ENCODE measurements at regions not wholly inside any gene's neighbourhood (a gene's known extent, or its start where the extent isn't known, plus 50 kb on each side); places are given as distances from the start of the nearest gene placed in this dataset.

DNA sequence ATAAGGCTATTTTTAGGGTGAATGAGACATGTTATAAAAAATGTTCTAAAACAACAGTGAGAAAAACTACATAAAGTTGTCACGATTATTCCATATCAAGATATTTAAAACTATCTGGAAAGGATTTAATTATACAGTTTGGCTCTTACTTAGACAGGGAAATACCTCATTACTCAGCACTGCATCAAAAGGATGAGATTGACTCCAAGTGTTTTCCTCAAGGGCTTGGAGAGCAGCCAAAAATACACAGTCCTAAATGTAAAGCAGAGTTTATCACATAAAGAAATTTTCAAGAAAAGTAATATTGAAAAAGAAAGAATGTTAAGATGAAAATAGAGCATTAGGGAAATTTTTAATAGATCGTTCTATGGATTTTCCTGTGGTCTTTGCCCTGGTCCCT, 285.5 kb upstream of the NETO1 start:
- no peak overlapping the region for H3K9ac ChIP-seq (ENCODE audit: insufficient read depth, low read length, poor library complexity, severe bottlenecking)
- H3K4me2 ChIP-seq (replicated peaks; ENCODE audit: extremely low read depth, low read length, poor library complexity, severe bottlenecking): no peak overlapping the region
- TF ChIP-seq, protein P1, sequence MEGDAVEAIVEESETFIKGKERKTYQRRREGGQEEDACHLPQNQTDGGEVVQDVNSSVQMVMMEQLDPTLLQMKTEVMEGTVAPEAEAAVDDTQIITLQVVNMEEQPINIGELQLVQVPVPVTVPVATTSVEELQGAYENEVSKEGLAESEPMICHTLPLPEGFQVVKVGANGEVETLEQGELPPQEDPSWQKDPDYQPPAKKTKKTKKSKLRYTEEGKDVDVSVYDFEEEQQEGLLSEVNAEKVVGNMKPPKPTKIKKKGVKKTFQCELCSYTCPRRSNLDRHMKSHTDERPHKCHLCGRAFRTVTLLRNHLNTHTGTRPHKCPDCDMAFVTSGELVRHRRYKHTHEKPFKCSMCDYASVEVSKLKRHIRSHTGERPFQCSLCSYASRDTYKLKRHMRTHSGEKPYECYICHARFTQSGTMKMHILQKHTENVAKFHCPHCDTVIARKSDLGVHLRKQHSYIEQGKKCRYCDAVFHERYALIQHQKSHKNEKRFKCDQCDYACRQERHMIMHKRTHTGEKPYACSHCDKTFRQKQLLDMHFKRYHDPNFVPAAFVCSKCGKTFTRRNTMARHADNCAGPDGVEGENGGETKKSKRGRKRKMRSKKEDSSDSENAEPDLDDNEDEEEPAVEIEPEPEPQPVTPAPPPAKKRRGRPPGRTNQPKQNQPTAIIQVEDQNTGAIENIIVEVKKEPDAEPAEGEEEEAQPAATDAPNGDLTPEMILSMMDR (IDR thresholded peaks at IDR 0.05): no peak
- peaks cover 0 to 3% (median 0%) of the 10 kb centered on the region in 7 donors for H3K9me3 Mint-ChIP-seq
- no peaks in the 10 kb centered on the region for H4K20me1 ChIP-seq (ENCODE audit: insufficient read depth, low read length)
- H3K4me3 ChIP-seq (replicated peaks in 1 of 3; ENCODE audit: low read depth in 2 of 3, low read length in 3 of 3): no peak overlapping the region
- H3K27ac Mint-ChIP-seq: no peak overlapping the region
- WGBS (ENCODE audit: insufficient coverage): 100% methylated on average over 1 of the region's 2 CpGs
- no peaks in the 10 kb centered on the region for H3K36me3 ChIP-seq (replicated peaks in 1 of 2; ENCODE audit: control insufficient read depth in 1 of 2, insufficient read depth in 2 of 2, low read length in 2 of 2)
- no peak for DNase-seq
- H3K27me3 Mint-ChIP-seq (ENCODE audit: low read depth in 3 of 3): peaks cover 0 to 1% (median 0%) of the 10 kb centered on the region in 3 donors
- H3K4me3 Mint-ChIP-seq: no peak overlapping the region
- H3K4me1 Mint-ChIP-seq: no peaks in the 10 kb centered on the region
- intact Hi-C loops (cut with micrococcal nuclease): no loop called here
- peaks cover 5 to 8% of the 10 kb centered on the region in 2 donors for H3K9me3 ChIP-seq (replicated peaks in 1 of 2; ENCODE audit: control insufficient read depth in 1 of 2, insufficient read depth in 1 of 2, low read length in 2 of 2)
- no peaks in the 10 kb centered on the region for H3K4me1 ChIP-seq (ENCODE audit: control insufficient read depth in 1 of 2, insufficient read depth in 2 of 2, low read length in 2 of 2)
- H3K27me3 ChIP-seq (ENCODE audit: control insufficient read depth in 2 of 2, insufficient read depth in 2 of 2, low read length in 2 of 2): no peaks in the 10 kb centered on the region
- no peaks in the 10 kb centered on the region for H3K79me2 ChIP-seq (ENCODE audit: insufficient read depth, low read length)
- H3K27ac ChIP-seq (ENCODE audit: low read depth in 1 of 2, low read length in 2 of 2): no peak overlapping the region
- no peak overlapping the region for H2AFZ ChIP-seq (ENCODE audit: insufficient read depth, low read depth, low read length, poor library complexity, severe bottlenecking)
- no peaks in the 10 kb centered on the region for H3K36me3 Mint-ChIP-seq

DNA sequence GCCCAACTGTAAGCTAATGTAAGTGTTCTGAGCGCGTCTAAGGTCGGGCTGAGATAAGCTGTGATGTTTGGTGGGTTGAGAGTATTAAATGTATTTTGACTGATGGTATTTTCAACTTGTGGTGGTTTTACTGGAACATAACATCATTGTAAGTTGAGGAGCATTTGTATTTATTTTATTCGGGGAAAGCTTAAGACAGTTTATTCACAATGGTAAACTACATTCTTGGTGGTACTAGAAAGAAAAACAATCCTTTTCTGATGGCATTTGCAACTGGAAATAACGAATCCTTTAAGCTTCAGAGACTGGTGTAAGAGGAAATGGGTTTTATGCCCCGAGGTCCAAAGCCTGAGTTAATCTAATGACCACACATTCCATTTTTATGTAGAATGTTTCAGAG, 283.3 kb upstream of the NETO1 start:
- Histone ChIP-seq H3K9ac (ENCODE audit: insufficient read depth, low read length, poor library complexity, severe bottlenecking) (no peak overlapping the region), H3K27ac (ENCODE audit: low read depth in 1 of 2, low read length in 2 of 2) (no peak overlapping the region), H4K20me1 (ENCODE audit: insufficient read depth, low read length) (no peaks in the 10 kb centered on the region), H3K4me3 (replicated peaks in 1 of 3; ENCODE audit: low read depth in 2 of 3, low read length in 3 of 3) (no peak overlapping the region), H3K27me3 (ENCODE audit: control insufficient read depth in 2 of 2, insufficient read depth in 2 of 2, low read length in 2 of 2) (no peaks in the 10 kb centered on the region), H2AFZ (ENCODE audit: insufficient read depth, low read depth, low read length, poor library complexity, severe bottlenecking) (no peak overlapping the region), H3K4me1 (ENCODE audit: control insufficient read depth in 1 of 2, insufficient read depth in 2 of 2, low read length in 2 of 2) (no peaks in the 10 kb centered on the region), H3K36me3 (replicated peaks in 1 of 2; ENCODE audit: control insufficient read depth in 1 of 2, insufficient read depth in 2 of 2, low read length in 2 of 2) (no peaks in the 10 kb centered on the region), H3K9me3 (replicated peaks in 1 of 2; ENCODE audit: control insufficient read depth in 1 of 2, insufficient read depth in 1 of 2, low read length in 2 of 2) (peaks cover 5 to 8% of the 10 kb centered on the region in 2 donors), H3K79me2 (ENCODE audit: insufficient read depth, low read length) (no peaks in the 10 kb centered on the region), H3K4me2 (replicated peaks; ENCODE audit: extremely low read depth, low read length, poor library complexity, severe bottlenecking) (no peak overlapping the region)
- WGBS (ENCODE audit: insufficient coverage): 90% methylated on average over 3 of the region's 6 CpGs
- no peaks in the 10 kb centered on the region for H3K4me1 Mint-ChIP-seq
- H3K27me3 Mint-ChIP-seq (ENCODE audit: low read depth in 3 of 3): peaks cover 0 to 1% (median 0%) of the 10 kb centered on the region in 3 donors
- intact Hi-C loops (cut with micrococcal nuclease): no loop called here
- DNase-seq: no peak
- no peak overlapping the region for H3K27ac Mint-ChIP-seq
- no peaks in the 10 kb centered on the region for H3K36me3 Mint-ChIP-seq
- no peak overlapping the region for H3K4me3 Mint-ChIP-seq
- TF ChIP-seq, protein P1 (IDR thresholded peaks at IDR 0.05): no peak
- H3K9me3 Mint-ChIP-seq: peaks cover 0 to 3% (median 0%) of the 10 kb centered on the region in 7 donors

Data from CD14-positive monocyte (primary cell).